GM12872 (cell line): ENCODE measurements at regions not wholly inside any gene's neighbourhood (a gene's known extent, or its start where the extent isn't known, plus 50 kb on each side); places are given as distances from the start of the nearest gene placed in this dataset.

Source experiments
- TF ChIP-seq, protein P1 (sequence below): IDR thresholded peaks from 3 replicates; pipeline ENCODE4 v1.5.1; 2011; ENCODE audit warnings: low read depth, mild to moderate bottlenecking, low read length, moderate library complexity; ENCODE audit not compliant: insufficient read depth

DNA sequence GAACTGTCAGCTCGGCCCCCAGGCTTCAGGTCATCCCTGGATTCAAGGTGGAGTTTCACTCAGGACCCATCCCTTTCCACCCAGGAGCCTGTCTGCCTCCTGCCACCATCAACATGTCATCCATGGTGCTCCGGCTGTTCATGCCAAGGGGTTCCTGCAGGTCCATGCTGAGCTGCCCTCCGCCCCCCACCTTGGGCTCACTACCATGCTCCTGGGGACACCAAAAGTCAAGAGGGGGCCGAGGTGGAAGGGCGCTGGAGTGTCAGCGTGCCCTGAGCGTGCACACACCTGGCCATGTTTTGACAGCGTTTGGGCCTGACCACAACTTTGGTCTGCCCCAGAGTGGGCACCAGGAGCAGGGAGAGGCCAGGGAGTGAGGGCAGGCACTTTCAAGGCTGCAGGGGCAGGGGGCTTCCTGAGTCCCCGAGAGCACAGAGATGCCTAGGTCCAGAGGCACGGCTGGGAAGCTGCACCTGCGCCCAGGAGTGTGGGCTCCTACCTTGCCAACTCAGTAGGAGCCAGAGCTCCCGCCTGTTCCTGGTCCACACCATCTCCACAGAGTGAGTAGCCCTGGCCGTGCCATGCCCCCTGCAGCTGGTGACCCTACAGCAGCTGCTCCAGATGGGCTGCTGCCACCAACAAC lies 639.6 kb upstream of the ZP4 start:
- TF ChIP-seq, protein P1, sequence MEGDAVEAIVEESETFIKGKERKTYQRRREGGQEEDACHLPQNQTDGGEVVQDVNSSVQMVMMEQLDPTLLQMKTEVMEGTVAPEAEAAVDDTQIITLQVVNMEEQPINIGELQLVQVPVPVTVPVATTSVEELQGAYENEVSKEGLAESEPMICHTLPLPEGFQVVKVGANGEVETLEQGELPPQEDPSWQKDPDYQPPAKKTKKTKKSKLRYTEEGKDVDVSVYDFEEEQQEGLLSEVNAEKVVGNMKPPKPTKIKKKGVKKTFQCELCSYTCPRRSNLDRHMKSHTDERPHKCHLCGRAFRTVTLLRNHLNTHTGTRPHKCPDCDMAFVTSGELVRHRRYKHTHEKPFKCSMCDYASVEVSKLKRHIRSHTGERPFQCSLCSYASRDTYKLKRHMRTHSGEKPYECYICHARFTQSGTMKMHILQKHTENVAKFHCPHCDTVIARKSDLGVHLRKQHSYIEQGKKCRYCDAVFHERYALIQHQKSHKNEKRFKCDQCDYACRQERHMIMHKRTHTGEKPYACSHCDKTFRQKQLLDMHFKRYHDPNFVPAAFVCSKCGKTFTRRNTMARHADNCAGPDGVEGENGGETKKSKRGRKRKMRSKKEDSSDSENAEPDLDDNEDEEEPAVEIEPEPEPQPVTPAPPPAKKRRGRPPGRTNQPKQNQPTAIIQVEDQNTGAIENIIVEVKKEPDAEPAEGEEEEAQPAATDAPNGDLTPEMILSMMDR = no peak

DNA sequence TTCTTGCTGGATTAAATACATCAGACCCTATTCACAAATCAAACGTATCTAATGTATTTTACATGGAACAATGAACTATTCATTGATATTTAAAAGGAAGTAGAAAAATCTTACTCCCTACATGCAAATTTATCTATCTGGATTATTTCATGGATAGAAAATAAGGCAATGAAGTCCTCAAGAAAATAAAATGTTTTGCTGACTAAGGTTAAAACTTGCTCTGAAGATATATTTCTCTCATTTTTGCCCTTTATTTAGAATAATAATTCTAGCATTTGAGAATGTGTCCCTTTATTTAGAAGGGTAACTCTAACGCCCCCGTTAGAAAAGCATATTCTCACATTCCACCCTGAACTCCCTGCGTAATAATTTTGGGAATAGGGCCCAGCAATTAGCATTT lies 627.0 kb upstream of the ZP4 start:
- TF ChIP-seq, protein P1 = no peak

- TF ChIP-seq, protein P1 = no peak
Observed at GRCh38 chr1:238501290-238501689, 610.6 kb upstream of the ZP4 start.

- TF ChIP-seq, protein P1 = no peak
Observed at GRCh38 chr1:238499021-238499420, 608.3 kb upstream of the ZP4 start.

DNA sequence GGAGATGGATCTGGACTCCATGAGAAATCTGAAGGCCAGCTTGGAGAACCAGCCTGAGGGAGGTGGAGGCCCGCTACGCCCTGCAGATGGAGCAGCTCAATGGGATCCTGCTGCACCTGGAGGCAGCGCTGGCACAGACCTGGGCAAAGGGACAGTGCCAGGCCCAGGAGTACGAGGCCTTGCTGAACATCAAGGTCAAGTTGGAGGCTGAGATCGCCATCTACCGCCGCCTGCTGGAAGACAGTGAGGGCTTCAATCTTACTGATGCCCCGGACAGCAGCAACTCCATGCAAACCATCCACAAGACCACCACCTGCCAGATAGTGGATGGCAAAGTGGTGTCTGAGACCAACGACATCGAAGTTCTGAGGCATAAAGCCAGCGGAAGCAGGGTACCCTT lies 601.5 kb upstream of the ZP4 start:
- TF ChIP-seq, protein P1 = no peak

DNA sequence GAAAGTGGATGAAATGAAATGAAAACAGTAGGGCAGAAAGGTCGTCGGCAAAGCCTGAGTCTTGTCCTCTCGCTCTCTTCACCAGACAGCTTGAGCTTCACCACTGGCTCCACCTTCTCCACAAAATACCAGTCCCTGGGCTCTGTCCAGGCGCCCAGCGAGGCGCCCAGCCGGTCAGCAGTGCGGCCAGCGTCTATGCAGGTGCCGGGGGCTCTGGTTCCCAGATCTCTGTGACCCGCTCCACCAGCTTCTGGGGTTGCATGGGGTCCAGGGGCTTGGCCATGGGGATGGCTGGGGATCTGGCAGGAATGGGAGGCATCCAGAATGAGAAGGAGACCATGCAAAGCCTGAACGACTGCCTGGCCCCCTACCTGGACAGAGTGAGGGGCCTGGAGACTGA lies 600.5 kb upstream of the ZP4 start:
- TF ChIP-seq, protein P1 = no peak

- TF ChIP-seq, protein P1 = no peak
Observed at GRCh38 chr1:238489006-238489405, 598.3 kb upstream of the ZP4 start.
